ENCODE measurements at regions not wholly inside any gene's neighbourhood (a gene's known extent, or its start where the extent isn't known, plus 50 kb on each side); places are given as distances from the start of the nearest gene placed in this dataset.

GRCh38 chr1:90612033-90612432, 105.1 kb downstream of the BARHL2 start:
- DNase-seq (no peak), ATAC-seq (replicated peaks in 1 of 4) (no peak)
- Mint-ChIP-seq H3K4me1 (no peaks in the 10 kb centered on the region), H3K27me3 (peaks cover 7% of the 10 kb centered on the region in 2 donors), H3K4me3 (no peak overlapping the region), H3K9me3 (peaks cover 0 to 5% (median 0%) of the 10 kb centered on the region in 3 donors), H3K27ac (no peak overlapping the region), H3K36me3 (no peaks in the 10 kb centered on the region)
- Histone ChIP-seq H3K36me3 (ENCODE audit: control insufficient read depth in 2 of 2, extremely low read depth in 1 of 2, insufficient read depth in 1 of 2, low read length in 1 of 2) (no peaks in the 10 kb centered on the region), H3K4me1 (ENCODE audit: control insufficient read depth in 1 of 2, extremely low read depth in 1 of 2, insufficient read depth in 2 of 2, low read length in 2 of 2) (no peaks in the 10 kb centered on the region), H3K27ac (ENCODE audit: low read length) (no peak overlapping the region), H3K9me3 (no peaks in the 10 kb centered on the region), H3K4me3 (ENCODE audit: control insufficient read depth in 1 of 2, extremely low read depth in 1 of 2, low read length in 1 of 2) (no peak overlapping the region), H3K27me3 (replicated peaks in 1 of 2; ENCODE audit: control insufficient read depth in 2 of 2, extremely low read depth in 1 of 2, insufficient read depth in 2 of 2, low read length in 1 of 2) (no peaks in the 10 kb centered on the region)
- POLR2A ChIA-PET = no interaction called here
- CTCF ChIA-PET = interaction anchor here in 1 of 2 donors (0.6 kb wide), 1 partner anchor 31 kb away, joined by 3 read pairs; no protein-coding TSS in a partner anchor
- WGBS (ENCODE audit: insufficient coverage) = no CpG with 5 or more reads among the region's 2 CpGs

- Mint-ChIP-seq H3K4me3 (no peak overlapping the region), H3K27me3 (peaks cover 0 to 2% of the 10 kb centered on the region in 2 donors)
- H3K4me1 ChIP-seq (ENCODE audit: control insufficient read depth in 1 of 2, extremely low read depth in 1 of 2, insufficient read depth in 2 of 2, low read length in 2 of 2) = no peaks in the 10 kb centered on the region
Observed at GRCh38 chr1:90607736-90608135, 109.4 kb downstream of the BARHL2 start.

GRCh38 chr1:90605070-90605469, 112.0 kb downstream of the BARHL2 start:
- Histone ChIP-seq H3K36me3 (ENCODE audit: control insufficient read depth in 2 of 2, extremely low read depth in 1 of 2, insufficient read depth in 1 of 2, low read length in 1 of 2) (no peaks in the 10 kb centered on the region), H3K4me3 (ENCODE audit: control insufficient read depth in 1 of 2, extremely low read depth in 1 of 2, low read length in 1 of 2) (no peak overlapping the region), H3K27ac (ENCODE audit: low read length) (no peak overlapping the region), H3K9me3 (no peaks in the 10 kb centered on the region), H3K4me1 (ENCODE audit: control insufficient read depth in 1 of 2, extremely low read depth in 1 of 2, insufficient read depth in 2 of 2, low read length in 2 of 2) (no peaks in the 10 kb centered on the region), H3K27me3 (replicated peaks in 1 of 2; ENCODE audit: control insufficient read depth in 2 of 2, extremely low read depth in 1 of 2, insufficient read depth in 2 of 2, low read length in 1 of 2) (no peaks in the 10 kb centered on the region)
- H3K36me3 Mint-ChIP-seq = no peaks in the 10 kb centered on the region
- POLR2A ChIA-PET = no interaction called here
- 50% methylated on average over 1 of the region's 1 CpG for WGBS (ENCODE audit: insufficient coverage)
- no peak overlapping the region for H3K4me3 Mint-ChIP-seq
- DNase-seq = no peak
- H3K4me1 Mint-ChIP-seq = no peaks in the 10 kb centered on the region
- H3K27ac Mint-ChIP-seq = no peak overlapping the region
- no peak for ATAC-seq (replicated peaks in 1 of 4)
- CTCF ChIA-PET = no interaction called here
- no peaks in the 10 kb centered on the region for H3K9me3 Mint-ChIP-seq
- H3K27me3 Mint-ChIP-seq = no peaks in the 10 kb centered on the region

More at GRCh38 chr1:90607736-90608135, 109.4 kb downstream of the BARHL2 start:
- DNase-seq (no peak), ATAC-seq (replicated peaks in 1 of 4) (no peak)
- Histone ChIP-seq H3K36me3 (ENCODE audit: control insufficient read depth in 2 of 2, extremely low read depth in 1 of 2, insufficient read depth in 1 of 2, low read length in 1 of 2) (no peaks in the 10 kb centered on the region), H3K9me3 (no peaks in the 10 kb centered on the region), H3K27ac (ENCODE audit: low read length) (no peak overlapping the region), H3K4me3 (ENCODE audit: control insufficient read depth in 1 of 2, extremely low read depth in 1 of 2, low read length in 1 of 2) (no peak overlapping the region), H3K27me3 (replicated peaks in 1 of 2; ENCODE audit: control insufficient read depth in 2 of 2, extremely low read depth in 1 of 2, insufficient read depth in 2 of 2, low read length in 1 of 2) (no peaks in the 10 kb centered on the region)
- H3K4me1 Mint-ChIP-seq = no peaks in the 10 kb centered on the region
- no peaks in the 10 kb centered on the region for H3K9me3 Mint-ChIP-seq
- no peak overlapping the region for H3K27ac Mint-ChIP-seq
- CTCF ChIA-PET = no interaction called here
- POLR2A ChIA-PET = no interaction called here
- H3K36me3 Mint-ChIP-seq = no peaks in the 10 kb centered on the region
- WGBS (ENCODE audit: insufficient coverage) = 83% methylated on average over 3 of the region's 4 CpGs

- no peaks in the 10 kb centered on the region for H3K4me1 ChIP-seq (ENCODE audit: control insufficient read depth in 1 of 2, extremely low read depth in 1 of 2, insufficient read depth in 2 of 2, low read length in 2 of 2)
- no peak overlapping the region for H3K27ac ChIP-seq (ENCODE audit: low read length)
- Mint-ChIP-seq H3K4me1 (no peaks in the 10 kb centered on the region), H3K27me3 (peaks cover 15 to 29% of the 10 kb centered on the region in 2 donors), H3K9me3 (peaks cover 14 to 24% (median 18%) of the 10 kb centered on the region in 3 donors), H3K27ac (no peak overlapping the region), H3K4me3 (no peak overlapping the region), H3K36me3 (no peaks in the 10 kb centered on the region)
- ATAC-seq (replicated peaks in 1 of 4) (no peak), DNase-seq (no peak)
- H3K9me3 ChIP-seq = no peaks in the 10 kb centered on the region
- CTCF ChIA-PET = no interaction called here
- POLR2A ChIA-PET = no interaction called here
- H3K36me3 ChIP-seq (ENCODE audit: control insufficient read depth in 2 of 2, extremely low read depth in 1 of 2, insufficient read depth in 1 of 2, low read length in 1 of 2) = no peaks in the 10 kb centered on the region
- peaks cover 0 to 12% of the 10 kb centered on the region in 2 experiments for H3K27me3 ChIP-seq (replicated peaks in 1 of 2; ENCODE audit: control insufficient read depth in 2 of 2, extremely low read depth in 1 of 2, insufficient read depth in 2 of 2, low read length in 1 of 2)
- no peak overlapping the region for H3K4me3 ChIP-seq (ENCODE audit: control insufficient read depth in 1 of 2, extremely low read depth in 1 of 2, low read length in 1 of 2)
Observed at GRCh38 chr1:90593312-90593711, 123.8 kb downstream of the BARHL2 start.

GRCh38 chr1:90591970-90592356, 125.1 kb downstream of the BARHL2 start:
- H3K36me3 ChIP-seq (ENCODE audit: control insufficient read depth in 2 of 2, extremely low read depth in 1 of 2, insufficient read depth in 1 of 2, low read length in 1 of 2) = no peaks in the 10 kb centered on the region
- peaks cover 13 to 24% (median 13%) of the 10 kb centered on the region in 3 donors for H3K9me3 Mint-ChIP-seq
- no peaks in the 10 kb centered on the region for H3K4me1 ChIP-seq (ENCODE audit: control insufficient read depth in 1 of 2, extremely low read depth in 1 of 2, insufficient read depth in 2 of 2, low read length in 2 of 2)
- H3K4me3 Mint-ChIP-seq = no peak overlapping the region
- H3K27ac Mint-ChIP-seq = no peak overlapping the region
- ChIA-PET POLR2A (no interaction called here), CTCF (interaction anchor here in 1 of 2 donors (0.5 kb wide), 1 partner anchor 444 kb away, joined by 4 read pairs; no protein-coding TSS in a partner anchor)
- no peak overlapping the region for H3K4me3 ChIP-seq (ENCODE audit: control insufficient read depth in 1 of 2, extremely low read depth in 1 of 2, low read length in 1 of 2)
- DNase-seq = no peak
- no peak for ATAC-seq (replicated peaks in 1 of 4)
- no peaks in the 10 kb centered on the region for H3K36me3 Mint-ChIP-seq
- no peaks in the 10 kb centered on the region for H3K4me1 Mint-ChIP-seq
- peaks cover 0 to 12% of the 10 kb centered on the region in 2 experiments for H3K27me3 ChIP-seq (replicated peaks in 1 of 2; ENCODE audit: control insufficient read depth in 2 of 2, extremely low read depth in 1 of 2, insufficient read depth in 2 of 2, low read length in 1 of 2)
- WGBS (ENCODE audit: insufficient coverage) = 82% methylated on average over 9 of the region's 10 CpGs
- no peak overlapping the region for H3K27ac ChIP-seq (ENCODE audit: low read length)
- no peaks in the 10 kb centered on the region for H3K9me3 ChIP-seq
- peaks cover 21 to 29% of the 10 kb centered on the region in 2 donors for H3K27me3 Mint-ChIP-seq

- no peaks in the 10 kb centered on the region for H3K9me3 ChIP-seq
- H3K27me3 ChIP-seq (replicated peaks in 1 of 2; ENCODE audit: control insufficient read depth in 2 of 2, extremely low read depth in 1 of 2, insufficient read depth in 2 of 2, low read length in 1 of 2) = peaks cover 0 to 12% of the 10 kb centered on the region in 2 experiments
- POLR2A ChIA-PET = no interaction called here
- H3K4me1 Mint-ChIP-seq = no peaks in the 10 kb centered on the region
- no peaks in the 10 kb centered on the region for H3K36me3 ChIP-seq (ENCODE audit: control insufficient read depth in 2 of 2, extremely low read depth in 1 of 2, insufficient read depth in 1 of 2, low read length in 1 of 2)
- H3K27ac ChIP-seq (ENCODE audit: low read length) = no peak overlapping the region
- 81% methylated on average over 5 of the region's 8 CpGs for WGBS (ENCODE audit: insufficient coverage)
- H3K4me3 ChIP-seq (ENCODE audit: control insufficient read depth in 1 of 2, extremely low read depth in 1 of 2, low read length in 1 of 2) = no peak overlapping the region
- no peak for DNase-seq
- H3K36me3 Mint-ChIP-seq = no peaks in the 10 kb centered on the region
- peaks cover 13 to 23% (median 13%) of the 10 kb centered on the region in 3 donors for H3K9me3 Mint-ChIP-seq
- no peaks in the 10 kb centered on the region for H3K4me1 ChIP-seq (ENCODE audit: control insufficient read depth in 1 of 2, extremely low read depth in 1 of 2, insufficient read depth in 2 of 2, low read length in 2 of 2)
- peaks cover 25 to 34% of the 10 kb centered on the region in 2 donors for H3K27me3 Mint-ChIP-seq
- H3K4me3 Mint-ChIP-seq = no peak overlapping the region
- no peak for ATAC-seq (replicated peaks in 1 of 4)
- no peak overlapping the region for H3K27ac Mint-ChIP-seq
- CTCF ChIA-PET = interaction anchor here in 1 of 2 donors (0.5 kb wide), 1 partner anchor 445 kb away, joined by 4 read pairs; no protein-coding TSS in a partner anchor
Observed at GRCh38 chr1:90591355-90591969, 125.6 kb downstream of the BARHL2 start.

Measured in T-cell (primary cell).